GM12878 (cell line): ENCODE measurements at regions not wholly inside any gene's neighbourhood (a gene's known extent, or its start where the extent isn't known, plus 50 kb on each side); places are given as distances from the start of the nearest gene placed in this dataset.

Experiments used
- ASH2L ChIP-seq: fragments of 300-600, 200-600 bp; sonication (generic); IDR thresholded peaks from 2 replicates; pipeline ENCODE4 v1.6.1; 2017; ENCODE audit warnings: low read depth, mild to moderate bottlenecking, borderline replicate concordance
- BCL11A ChIP-seq: IDR thresholded peaks from 2 replicates; pipeline ENCODE4 v1.6.1; 2011; ENCODE audit warnings: low read depth, low read length
- BHLHE40 ChIP-seq, 2 experiments: fragments of 450-650 bp in 1 of 2; IDR thresholded peaks; 2 replicates each; pipeline ENCODE4 v1.6.1; 2011 to 2017; ENCODE audit warnings: low read depth in 2 of 2, borderline replicate concordance in 1 of 2, improper control_type of control experiment in 1 of 2, low read length in 1 of 2, mild to moderate bottlenecking in 1 of 2
- CBFB ChIP-seq: IDR thresholded peaks from 2 replicates; pipeline ENCODE4 v1.6.1; 2016; ENCODE audit warnings: antibody characterized with exemption, low read depth
- EED ChIP-seq: sonication (generic); IDR thresholded peaks from 2 replicates; pipeline ENCODE4 v1.6.1; 2016; ENCODE audit warnings: antibody characterized with exemption, low read depth
- FOXM1 ChIP-seq: IDR thresholded peaks from 2 replicates; pipeline ENCODE4 v1.6.1; 2012; ENCODE audit warnings: low read depth, mild to moderate bottlenecking, inconsistent platforms, low read length, moderate library complexity
- GABPA ChIP-seq: IDR thresholded peaks from 2 replicates; pipeline ENCODE4 v1.6.1; 2014; ENCODE audit warnings: antibody characterized with exemption, low read depth, mild to moderate bottlenecking, inconsistent platforms
- HDAC6 ChIP-seq: fragments of 200-600 bp; sonication (generic); IDR thresholded peaks from one replicate; pipeline ENCODE4 v1.8.0; 2017; ENCODE audit warnings: antibody characterized with exemption; ENCODE audit not compliant: unreplicated experiment
- JUNB ChIP-seq: IDR thresholded peaks from 2 replicates; pipeline ENCODE4 v1.6.1; 2016; ENCODE audit warnings: antibody characterized with exemption, mild to moderate bottlenecking
- NFYB ChIP-seq: IDR thresholded peaks from 2 replicates; pipeline ENCODE4 v1.6.1; 2011; ENCODE audit warnings: low read depth, mild to moderate bottlenecking, low read length, improper control_type of control experiment, moderate library complexity; ENCODE audit not compliant: insufficient read depth
- NRF1 ChIP-seq: conservative IDR thresholded peaks from 2 replicates; pipeline ENCODE4 v1.6.1; 2011; ENCODE audit warnings: mild to moderate bottlenecking, low read depth, low read length, improper control_type of control experiment
- RAD51 ChIP-seq: fragments of 450-650 bp; IDR thresholded peaks from 2 replicates; pipeline ENCODE4 v1.6.1; 2016; ENCODE audit warnings: moderate library complexity, mild to moderate bottlenecking, inconsistent platforms
- SMAD1 ChIP-seq: fragments of 450-650 bp; IDR thresholded peaks from 2 replicates; pipeline ENCODE4 v1.6.1; 2018; ENCODE audit warnings: mild to moderate bottlenecking, low read depth; ENCODE audit not compliant: partially characterized antibody
- SPI1 ChIP-seq: IDR thresholded peaks from 2 replicates; pipeline ENCODE4 v1.6.1; 2011; ENCODE audit warnings: low read depth, mild to moderate bottlenecking, low read length, moderate library complexity, borderline replicate concordance; ENCODE audit not compliant: insufficient read depth
- USF2 ChIP-seq: IDR thresholded peaks from 2 replicates; pipeline ENCODE4 v1.6.1; 2011; ENCODE audit warnings: low read depth, low read length, improper control_type of control experiment, borderline replicate concordance
- WRNIP1 ChIP-seq: IDR thresholded peaks from 2 replicates; pipeline ENCODE4 v1.6.1; 2011; ENCODE audit warnings: low read depth, low read length, improper control_type of control experiment, borderline replicate concordance
- ZNF207 ChIP-seq: fragments of 450-650 bp; IDR thresholded peaks from 2 replicates; pipeline ENCODE4 v1.6.1; 2014; ENCODE audit warnings: antibody characterized with exemption, mild to moderate bottlenecking, borderline replicate concordance
- ZNF274 ChIP-seq: IDR thresholded peaks from one replicate; pipeline ENCODE4 v1.8.0; 2011; ENCODE audit not compliant: insufficient read length, insufficient read depth
- TF ChIP-seq, protein P1 (sequence below): IDR thresholded peaks from 2 replicates; pipeline ENCODE4 v1.6.1; 2011; ENCODE audit warnings: low read depth, mild to moderate bottlenecking, low read length, moderate library complexity, borderline replicate concordance; ENCODE audit errors: extremely low read depth

GRCh38 chr9:129458155-129458661, 162.7 kb downstream of the C9orf50 start (continued):
- TF ChIP-seq NFYB (no peak), HDAC6 (no peak), EED (peak; percentile 40; the same call in 1 of the 2 replicates), CBFB (0 out of 2 replicates have a peak, but pooled peaks have one; percentile 36), SPI1 (no peak), WRNIP1 (no peak), ASH2L (0 out of 2 replicates have a peak, but pooled peaks have one; percentile 50), USF2 (peak; percentile 56; the same call in 1 of the 2 replicates), BHLHE40 (IDR thresholded peaks at IDR 0.05; ENCODE audit: borderline replicate concordance in 1 of 2, low read depth in 2 of 2, low read length in 1 of 2) (peak; percentile 72 to 90), ZNF207 (no peak), RAD51 (peak; percentile 80), JUNB (no peak), FOXM1 (no peak), GABPA (no peak), NRF1 (no peak), SMAD1 (no peak), ZNF274 (no peak), BCL11A (no peak)
- TF ChIP-seq, protein P1, sequence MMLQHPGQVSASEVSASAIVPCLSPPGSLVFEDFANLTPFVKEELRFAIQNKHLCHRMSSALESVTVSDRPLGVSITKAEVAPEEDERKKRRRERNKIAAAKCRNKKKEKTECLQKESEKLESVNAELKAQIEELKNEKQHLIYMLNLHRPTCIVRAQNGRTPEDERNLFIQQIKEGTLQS, result no peak
